SKM-1 treated with dmso at 0.1 percent for 144 hours (cell line): ENCODE measurements at regions not wholly inside any gene's neighbourhood (a gene's known extent, or its start where the extent isn't known, plus 50 kb on each side); places are given as distances from the start of the nearest gene placed in this dataset.
A peak's percentile ranks its signal among the peaks of the same experiment; 100 is the strongest.

ENCODE experiments used
- DNase-seq: peaks from one replicate; lab custom pipeline; 2025; ENCODE audit not compliant: unreplicated experiment; lab: John Stamatoyannopoulos, UW

- DNase-seq: no peak
Observed at GRCh38 chr2:47315475-47315874, 53.6 kb upstream of the EPCAM start.

DNA sequence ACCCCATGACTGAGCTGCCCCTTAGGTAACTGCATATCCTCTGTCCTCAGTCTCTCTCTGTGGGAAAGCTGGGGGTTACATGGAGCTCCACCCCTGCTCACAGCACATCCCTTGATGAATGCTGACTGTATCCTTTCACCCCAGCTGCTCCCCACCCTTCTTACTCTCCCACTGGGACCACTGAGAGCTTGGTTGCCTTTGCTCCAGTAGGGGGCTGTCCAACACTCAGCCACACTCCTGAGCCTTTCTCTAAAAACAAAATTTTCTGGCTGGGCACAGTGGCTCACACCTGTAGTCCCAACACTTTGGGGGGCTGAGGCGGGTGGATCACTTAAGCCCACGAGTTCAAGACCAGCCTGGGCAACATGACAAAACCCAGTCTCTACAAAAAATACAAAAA, 55.4 kb upstream of the EPCAM start:
- no peak for DNase-seq

DNA sequence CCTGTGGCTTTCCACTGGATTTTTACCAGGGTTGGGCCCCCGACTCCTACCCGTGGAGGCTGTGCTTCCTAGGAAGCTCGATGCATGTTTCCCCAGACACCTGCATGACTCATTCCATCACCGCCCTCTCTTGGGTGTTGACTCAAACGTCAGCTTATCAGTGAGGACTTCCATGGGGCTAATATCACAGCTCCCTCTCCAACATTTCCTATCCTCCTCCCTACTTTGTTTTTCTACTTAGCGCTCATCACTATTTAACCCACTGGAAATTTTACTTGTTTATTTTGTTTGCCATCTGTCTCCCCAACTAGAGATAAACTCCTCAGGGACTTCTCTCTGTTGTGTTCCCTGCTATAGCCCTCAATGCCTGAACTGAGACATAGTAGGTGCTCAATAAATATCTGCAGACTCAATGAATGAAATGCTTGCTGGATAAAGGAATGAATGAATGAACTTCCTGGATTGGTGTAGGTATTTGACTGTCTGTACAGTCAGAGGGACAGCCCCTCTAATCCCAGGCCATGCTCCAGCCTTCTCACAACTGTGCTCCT, 55.9 kb upstream of the EPCAM start:
- DNase-seq: no peak

DNA sequence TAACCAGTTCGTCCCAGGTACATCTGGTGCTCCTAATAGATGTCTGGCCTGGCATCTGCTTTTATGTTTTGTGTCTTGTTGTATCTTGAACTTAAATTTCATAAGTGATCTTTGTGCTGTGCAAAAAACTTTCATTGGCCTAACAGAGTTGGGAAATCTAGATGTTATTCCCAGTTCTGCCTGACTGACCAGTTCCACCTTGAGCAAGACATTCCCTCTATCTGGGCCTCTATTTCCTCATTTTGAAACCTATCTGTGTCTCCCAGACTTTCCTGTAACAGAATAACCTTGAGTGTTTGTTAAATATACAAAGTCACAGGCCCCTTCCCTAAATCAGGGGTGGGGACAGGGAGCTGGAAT, 56.6 kb upstream of the EPCAM start:
- DNase-seq: no peak

DNA sequence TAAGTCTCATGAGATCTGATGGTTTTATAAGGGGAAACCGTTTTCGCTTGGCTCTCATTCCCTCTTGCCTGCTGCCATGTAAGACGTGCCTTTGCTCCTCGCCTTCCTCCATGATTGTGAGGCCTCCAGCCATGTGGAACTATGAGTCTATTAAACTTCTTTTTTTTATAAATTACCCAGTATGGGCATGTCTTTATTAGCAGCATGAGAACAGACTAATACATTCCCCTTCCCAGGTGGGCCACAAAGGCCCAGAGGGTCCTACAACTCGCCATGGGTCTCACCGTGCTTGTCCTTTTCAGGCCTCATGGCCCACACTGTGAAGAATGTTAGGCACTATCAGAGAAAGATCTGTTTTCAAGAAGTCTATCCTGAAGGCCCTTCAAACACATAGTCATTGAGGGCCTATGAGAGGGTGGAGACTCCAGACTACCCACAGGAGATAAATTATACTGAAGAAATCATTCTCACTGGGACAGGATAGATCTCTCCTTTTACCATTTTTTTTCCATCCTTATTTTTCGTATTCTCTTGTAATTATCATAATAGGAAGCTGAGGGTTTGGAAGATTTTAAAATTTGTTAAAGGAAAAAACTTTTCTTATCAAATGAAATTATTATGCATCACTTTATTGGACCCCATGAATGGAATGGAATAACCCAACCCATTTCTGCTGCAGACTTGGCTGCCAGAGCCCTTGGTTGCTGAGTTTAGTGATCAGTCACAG, 57.2 kb upstream of the EPCAM start:
- no peak for DNase-seq

DNA sequence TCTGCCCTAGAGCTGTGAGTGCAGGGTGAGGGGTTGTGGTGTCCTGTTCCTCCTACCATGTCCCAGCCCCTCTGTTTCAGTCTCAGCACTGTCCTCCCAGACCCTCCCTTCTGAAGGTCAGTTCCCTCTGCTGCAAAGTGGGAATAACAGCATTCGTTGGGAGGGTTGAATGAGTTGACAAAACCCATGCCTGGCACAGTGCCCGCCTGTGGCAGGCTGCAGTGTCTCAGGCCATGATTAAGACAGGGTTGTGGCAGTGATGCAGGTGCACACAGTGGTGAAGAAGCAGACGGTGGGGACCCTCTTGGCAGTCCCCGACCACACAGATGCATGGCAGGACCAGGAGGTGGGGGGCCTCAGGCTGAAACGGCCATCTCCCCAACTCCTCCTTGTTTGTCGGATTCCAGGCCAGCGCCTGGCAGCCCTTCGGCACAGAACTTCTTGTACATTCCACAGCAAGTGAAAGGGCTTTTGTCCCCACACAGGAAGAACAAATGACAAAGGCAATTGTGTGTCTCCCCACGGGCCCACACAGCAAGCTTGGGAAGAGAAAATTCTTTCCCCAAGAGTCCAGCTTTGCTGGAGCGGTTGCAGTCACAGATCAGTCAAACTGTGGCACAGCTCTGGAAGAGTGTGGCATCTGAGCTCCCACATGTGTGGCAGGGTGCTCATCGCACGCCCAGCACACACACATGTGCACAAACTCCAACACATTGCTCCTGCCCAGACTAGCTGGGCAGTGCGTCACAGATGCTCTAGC, 58.1 kb upstream of the EPCAM start:
- no peak for DNase-seq

DNA sequence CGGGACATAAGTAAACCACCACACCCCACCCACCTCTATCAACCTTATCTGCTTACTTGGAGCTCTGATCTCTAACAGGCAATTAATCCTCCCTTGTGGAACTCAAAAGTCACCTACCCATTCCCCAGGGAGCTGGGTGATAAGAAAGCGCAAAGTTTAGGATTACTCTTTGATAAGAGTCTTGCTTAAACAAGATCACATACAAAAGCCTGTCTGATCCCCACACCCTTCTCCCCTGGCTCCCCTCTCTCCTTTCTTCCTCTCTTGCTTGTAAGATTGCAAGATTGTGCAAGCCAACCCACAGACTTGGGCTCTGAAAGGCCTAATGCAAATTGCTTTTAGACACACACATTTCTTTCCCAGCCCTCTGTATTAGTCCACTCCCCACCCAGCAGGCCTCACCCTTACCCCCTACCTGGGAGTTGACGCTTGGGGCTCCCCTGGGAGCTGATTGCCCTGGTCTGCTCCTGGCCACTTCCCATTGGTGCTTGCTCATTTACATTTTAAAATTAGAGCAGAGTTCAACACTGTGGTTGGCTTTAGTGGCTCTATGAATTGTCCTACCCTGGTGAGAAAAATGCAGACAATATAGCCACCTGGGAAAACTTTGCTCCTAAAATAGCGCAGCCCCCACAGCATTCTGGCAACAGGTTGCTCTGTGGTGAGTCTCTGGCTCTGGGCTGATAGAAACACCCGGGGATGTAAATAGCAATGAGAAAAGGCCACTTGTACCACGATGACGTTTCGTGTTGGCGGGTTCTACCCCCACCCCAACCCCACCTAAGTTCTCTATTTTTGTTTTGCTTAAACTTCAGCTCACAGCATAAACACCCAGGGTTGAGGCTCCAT, 58.9 kb upstream of the EPCAM start:
- DNase-seq: peak; percentile 91

- DNase-seq: no peak
Observed at GRCh38 chr2:47309472-47309951, 59.6 kb upstream of the EPCAM start.

DNA sequence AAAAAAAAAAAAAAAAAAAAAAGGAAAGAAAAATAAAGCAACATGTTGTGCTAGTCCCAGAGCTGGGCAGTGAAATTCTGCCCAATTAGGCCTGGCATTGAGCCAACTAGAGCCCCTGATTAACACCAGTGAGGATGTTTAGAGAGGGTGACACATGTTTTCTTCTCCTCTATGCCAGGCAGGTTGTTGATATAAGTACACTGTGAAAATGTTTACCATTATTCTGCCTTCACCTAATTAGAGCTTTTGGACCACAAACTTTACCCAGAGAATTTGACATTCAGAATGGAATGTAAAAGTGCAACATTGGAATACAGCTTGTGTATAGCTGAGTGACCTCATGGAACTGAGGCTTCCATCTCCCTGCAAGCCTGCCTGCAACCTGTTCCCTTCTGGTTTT, 62.0 kb upstream of the EPCAM start:
- DNase-seq: no peak

DNA sequence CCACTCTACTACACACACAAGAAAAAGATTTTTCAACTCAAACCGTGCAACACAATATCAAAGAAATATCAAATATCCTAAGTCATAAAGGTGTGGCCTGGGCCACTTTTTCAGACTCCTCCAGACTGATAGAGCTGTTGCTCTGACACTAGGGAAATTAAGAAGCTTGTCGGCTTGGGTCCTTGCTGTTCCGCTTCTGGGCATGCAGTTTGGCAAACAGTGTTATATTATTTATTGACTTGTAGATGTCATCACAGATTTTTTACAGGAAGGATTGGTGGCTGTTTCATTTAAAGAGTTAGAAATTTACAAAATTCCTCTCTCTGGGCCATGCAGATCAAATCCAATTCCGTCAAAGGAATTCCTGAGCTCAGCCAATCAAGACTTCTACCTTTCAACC, 64.5 kb upstream of the EPCAM start:
- DNase-seq: no peak

DNA sequence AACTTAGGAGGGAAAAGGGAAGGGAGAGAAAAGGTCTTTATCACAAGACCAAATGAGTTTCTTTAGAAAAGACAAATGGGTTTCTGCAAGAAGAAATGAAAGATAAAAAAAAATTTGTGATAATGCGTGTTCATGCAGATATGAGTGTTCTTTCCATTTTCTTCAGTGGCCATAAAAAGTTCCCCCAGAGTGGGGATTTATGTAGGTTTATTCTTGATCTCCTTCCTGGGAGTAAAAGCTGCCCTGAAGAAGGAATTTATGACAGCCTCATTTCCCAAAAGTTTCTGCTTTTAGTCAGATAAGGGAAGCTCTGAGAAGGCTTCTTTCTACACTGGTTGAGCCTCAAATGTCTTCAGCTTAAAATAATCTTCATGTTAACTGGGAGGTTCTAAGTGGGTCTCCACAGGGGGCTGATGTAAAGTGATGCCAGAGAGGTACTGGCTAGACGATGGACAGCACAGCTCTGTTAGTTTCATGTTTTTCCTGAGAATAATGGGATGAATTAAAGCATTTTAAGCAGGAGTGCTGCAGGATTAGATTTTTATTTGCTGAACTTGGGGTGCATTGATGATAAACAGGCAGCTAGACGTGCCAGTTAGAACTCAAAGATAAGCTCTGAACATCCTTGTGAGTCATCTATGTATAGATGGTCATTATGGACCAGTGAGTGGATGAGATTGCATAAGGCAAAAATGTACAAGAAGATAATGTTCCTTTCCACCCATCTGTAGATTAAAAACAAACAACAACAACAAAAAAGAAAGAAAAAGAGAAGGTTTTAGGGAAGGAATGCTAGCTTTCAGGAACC, 65.6 kb upstream of the EPCAM start:
- no peak for DNase-seq

DNA sequence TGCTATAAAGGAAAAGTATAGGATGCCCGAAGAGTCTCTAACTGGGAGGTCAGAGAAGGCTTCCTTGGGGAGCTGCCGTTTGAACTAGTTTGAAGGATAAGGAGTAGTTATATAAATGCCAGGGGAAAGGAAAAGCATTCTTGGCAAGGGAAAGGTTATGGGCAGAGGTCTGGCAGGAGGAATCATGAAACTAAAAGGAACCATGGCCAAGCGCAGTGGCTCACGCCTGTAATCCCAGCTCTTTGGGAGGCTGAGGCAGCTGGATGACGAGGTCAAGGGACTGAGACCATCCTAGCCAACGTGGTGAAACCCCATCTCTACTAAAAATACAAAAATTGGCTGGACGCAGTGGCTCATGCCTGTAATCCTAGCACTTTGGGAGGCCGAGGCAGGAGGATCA, 66.8 kb upstream of the EPCAM start:
- no peak for DNase-seq

DNA sequence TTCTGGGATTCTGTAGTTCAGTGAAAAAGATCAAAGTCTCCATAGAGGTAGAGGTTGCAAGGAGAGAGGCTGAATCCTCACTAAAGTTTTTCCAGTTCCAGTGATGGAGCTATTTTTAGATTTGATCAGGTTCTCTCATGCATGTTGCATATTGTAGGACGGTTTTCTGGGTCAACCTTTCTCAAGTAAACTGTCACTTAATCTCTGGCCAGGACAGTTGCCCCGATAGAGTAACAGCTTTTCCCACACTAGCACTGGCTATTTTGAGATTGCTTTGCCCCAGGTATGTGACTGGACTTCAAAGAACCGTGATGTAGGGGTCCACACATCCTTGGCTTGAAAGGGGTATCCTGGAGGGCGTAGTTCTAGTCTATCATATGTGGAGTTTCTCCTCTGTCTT, 67.4 kb upstream of the EPCAM start:
- DNase-seq: no peak

DNA sequence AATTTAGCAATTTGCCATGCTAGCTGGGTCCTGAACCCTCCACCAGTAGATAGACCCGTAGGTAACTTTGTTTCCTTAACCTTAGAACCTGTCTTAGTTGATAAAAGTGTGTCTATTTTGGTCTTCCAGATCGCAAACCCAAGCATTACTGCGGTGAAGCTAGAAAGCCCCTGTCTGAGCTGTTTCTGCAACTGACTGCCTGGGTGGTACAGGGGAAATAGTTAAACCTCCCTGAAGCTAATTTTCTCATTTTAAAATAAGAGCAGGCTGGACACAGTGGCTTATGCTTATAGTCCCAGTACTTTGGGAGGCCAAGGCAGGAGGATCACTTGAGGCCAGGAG, 67.9 kb upstream of the EPCAM start:
- DNase-seq: no peak

GRCh38 chr2:47300609-47301276, 68.4 kb upstream of the EPCAM start:
- DNase-seq: peak; percentile 90

DNA sequence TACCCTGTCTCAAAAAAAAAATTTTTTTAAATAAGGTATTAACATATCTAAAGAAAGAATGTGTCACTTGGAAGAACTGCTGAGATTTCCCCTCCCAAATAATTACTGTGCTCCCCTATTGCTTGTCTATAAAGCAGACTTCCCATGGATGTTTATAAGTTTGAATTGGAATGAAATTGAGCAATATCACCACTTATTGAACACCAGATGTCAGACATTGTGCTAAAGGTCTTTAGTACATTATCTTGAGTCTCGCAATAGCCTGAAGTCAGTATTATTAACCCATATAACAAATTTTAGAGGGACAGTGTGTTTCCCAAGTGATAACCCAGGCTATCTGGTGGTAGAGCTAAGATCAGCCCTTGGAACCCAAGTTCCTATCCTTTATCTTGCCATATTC, 69.0 kb upstream of the EPCAM start:
- DNase-seq: no peak

DNA sequence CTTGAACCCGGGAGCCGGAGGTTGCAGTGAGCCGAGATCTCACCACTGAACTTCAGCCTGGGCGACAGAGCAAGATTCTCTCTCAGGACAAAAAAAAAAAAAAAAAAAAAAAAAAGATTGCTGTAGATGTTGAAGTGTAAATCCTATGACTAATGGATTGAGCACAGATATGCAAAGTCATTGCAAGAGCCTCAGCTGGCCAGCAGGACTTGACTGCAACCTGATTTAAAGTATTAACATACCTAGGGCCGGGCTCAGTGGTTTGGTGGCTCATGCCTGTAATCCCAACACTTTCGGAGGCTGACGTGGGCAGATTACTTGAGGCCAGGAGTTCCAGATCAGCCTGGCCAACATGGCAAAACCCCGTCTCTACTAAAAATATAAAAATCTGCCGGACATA, 69.6 kb upstream of the EPCAM start:
- DNase-seq: no peak

GRCh38 chr2:47298771-47299170, 70.3 kb upstream of the EPCAM start:
- no peak for DNase-seq

DNA sequence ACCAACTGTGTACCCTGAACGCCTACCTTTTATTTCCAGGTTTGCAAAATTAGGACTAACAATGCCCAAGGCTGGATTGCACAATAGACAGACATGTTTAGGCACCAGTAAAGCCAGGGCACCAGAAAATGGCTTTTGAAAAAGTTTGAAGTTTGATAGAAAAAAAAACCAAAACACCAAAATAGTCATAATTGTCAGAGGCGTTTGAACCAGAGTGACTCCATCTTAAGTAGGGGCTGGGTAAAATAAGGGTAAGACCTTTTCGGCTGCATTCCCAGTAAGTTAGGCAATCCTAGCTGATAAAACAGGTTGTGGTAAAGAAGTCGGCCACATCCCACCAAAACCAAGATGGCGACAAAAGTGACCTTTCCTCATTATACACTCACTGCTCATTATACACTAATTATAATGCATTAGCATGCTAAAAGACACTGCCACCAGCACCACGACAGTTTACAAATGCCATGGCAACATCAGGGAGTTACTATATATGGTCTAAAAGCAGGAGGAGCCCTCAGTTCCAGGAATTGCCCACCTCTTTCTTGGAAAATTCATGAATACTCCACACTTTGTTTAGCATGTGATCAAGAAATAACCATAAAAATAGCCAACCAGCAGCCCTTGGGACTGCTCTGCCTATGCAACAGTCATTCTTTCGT, 71.2 kb upstream of the EPCAM start:
- DNase-seq: no peak
